ENCODE measurements at regions not wholly inside any gene's neighbourhood (a gene's known extent, or its start where the extent isn't known, plus 50 kb on each side); places are given as distances from the start of the nearest gene placed in this dataset.
"Not testable (repeated sequence)": the region's sequence is repeated elsewhere in the genome, so short reads cannot be mapped to it uniquely, and the experiment has no call there.

- DNase-seq, result no peak
Observed at GRCh38 chr16:51831595-51832367, 680.7 kb upstream of the SALL1 start.

- not testable (repeated sequence) for DNase-seq
Observed at GRCh38 chr16:51831034-51831433, 680.0 kb upstream of the SALL1 start.

GRCh38 chr16:51825779-51826178, 674.7 kb upstream of the SALL1 start:
- DNase-seq, result no peak

GRCh38 chr16:51822471-51822870, 671.4 kb upstream of the SALL1 start:
- no peak for DNase-seq

- DNase-seq, result no peak
Observed at GRCh38 chr16:51821527-51821926, 670.5 kb upstream of the SALL1 start.

- DNase-seq, result no peak
Observed at GRCh38 chr16:51820176-51820575, 669.1 kb upstream of the SALL1 start.

- peak in 1 of 2 donors; percentile 26 for DNase-seq
Observed at GRCh38 chr16:51818342-51818944, 667.4 kb upstream of the SALL1 start.

- no peak for DNase-seq
Observed at GRCh38 chr16:51816929-51817328, 665.9 kb upstream of the SALL1 start.

GRCh38 chr16:51815523-51815922, 664.5 kb upstream of the SALL1 start:
- DNase-seq, result no peak

- no peak for DNase-seq
Observed at GRCh38 chr16:51814617-51815016, 663.5 kb upstream of the SALL1 start.

- no peak for DNase-seq
Observed at GRCh38 chr16:51813609-51814008, 662.5 kb upstream of the SALL1 start.

- no peak for DNase-seq
Observed at GRCh38 chr16:51812945-51813344, 661.9 kb upstream of the SALL1 start.

- no peak for DNase-seq
Observed at GRCh38 chr16:51807551-51807950, 656.5 kb upstream of the SALL1 start.

- DNase-seq, result no peak
Observed at GRCh38 chr16:51801635-51802034, 650.6 kb upstream of the SALL1 start.

- no peak for DNase-seq
Observed at GRCh38 chr16:51797669-51798259, 646.7 kb upstream of the SALL1 start.

GRCh38 chr16:51779240-51779639, 628.2 kb upstream of the SALL1 start:
- DNase-seq, result no peak

- no peak for DNase-seq
Observed at GRCh38 chr16:51773071-51773890, 622.2 kb upstream of the SALL1 start.

- no peak for DNase-seq
Observed at GRCh38 chr16:51766739-51767138, 615.7 kb upstream of the SALL1 start.

- no peak for DNase-seq
Observed at GRCh38 chr16:51763072-51763661, 612.1 kb upstream of the SALL1 start.

- DNase-seq, result peak; percentile 36 to 77
Observed at GRCh38 chr16:51762081-51762996, 611.3 kb upstream of the SALL1 start.

GRCh38 chr16:51761001-51761400, 609.9 kb upstream of the SALL1 start:
- DNase-seq, result no peak

GRCh38 chr16:51759999-51760398, 608.9 kb upstream of the SALL1 start:
- DNase-seq, result no peak
